ENCODE measurements at regions not wholly inside any gene's neighbourhood (a gene's known extent, or its start where the extent isn't known, plus 50 kb on each side); places are given as distances from the start of the nearest gene placed in this dataset.
"Not testable (repeated sequence)": the region's sequence is repeated elsewhere in the genome, so short reads cannot be mapped to it uniquely, and the experiment has no call there.

DNA sequence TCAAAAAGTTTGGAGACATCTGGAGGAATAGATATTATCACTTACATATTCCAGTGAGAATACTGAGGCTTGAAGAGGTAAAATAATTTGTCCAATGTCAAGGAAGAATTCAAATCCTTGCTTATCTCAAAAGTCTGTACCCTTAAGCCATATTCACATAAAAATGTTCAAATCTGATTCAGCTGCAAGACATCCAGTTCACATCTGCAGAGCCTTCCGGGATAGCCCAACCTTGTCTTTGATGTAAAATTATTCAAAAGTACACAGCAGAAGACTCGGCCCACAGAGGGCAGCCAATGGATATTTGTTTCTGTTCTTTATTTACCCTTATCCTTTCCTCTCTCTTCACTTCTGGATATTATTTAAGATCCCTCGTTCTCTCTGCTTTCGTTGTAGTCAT is 1183.8 kb upstream of the WWC1 start:
- no peaks in the 10 kb centered on the region for H3K9me2 ChIP-seq (ENCODE audit: insufficient read depth, low read length)

GRCh38 chr5:167108266-167108665 is 1183.2 kb upstream of the WWC1 start:
- H3K27me3 ChIP-seq (ENCODE audit: insufficient read depth, low read depth, low read length); H3F3A ChIP-seq (ENCODE audit: insufficient read depth, low read length, poor library complexity, severe bottlenecking); H3K9ac ChIP-seq (ENCODE audit: low read length); H3K4me2 ChIP-seq (ENCODE audit: low read length); H3K27ac ChIP-seq (ENCODE audit: low read length); H3K4me3 ChIP-seq (ENCODE audit: low read length); H3K79me2 ChIP-seq (replicated peaks; ENCODE audit: insufficient read depth, low read length); H3K36me3 ChIP-seq (ENCODE audit: insufficient read depth, low read length); H4K20me1 ChIP-seq (ENCODE audit: insufficient read depth); H3K9me2 ChIP-seq (ENCODE audit: insufficient read depth, low read length); H3K9me3 ChIP-seq (ENCODE audit: low read length); H2AFZ ChIP-seq (ENCODE audit: low read depth, low read length): not testable (repeated sequence)

More for the DNA sequence above, 1183.8 kb upstream of the WWC1 start:
- no peaks in the 10 kb centered on the region for H3K9me3 ChIP-seq (ENCODE audit: low read length)
- no peaks in the 10 kb centered on the region for H3K79me2 ChIP-seq (replicated peaks; ENCODE audit: insufficient read depth, low read length)
- no peaks in the 10 kb centered on the region for H3F3A ChIP-seq (ENCODE audit: insufficient read depth, low read length, poor library complexity, severe bottlenecking)
- H3K27me3 ChIP-seq (ENCODE audit: insufficient read depth, low read depth, low read length), result no peaks in the 10 kb centered on the region
- no peak overlapping the region for H3K4me3 ChIP-seq (ENCODE audit: low read length)
- H3K4me2 ChIP-seq (ENCODE audit: low read length), result no peak overlapping the region
- H4K20me1 ChIP-seq (ENCODE audit: insufficient read depth), result no peaks in the 10 kb centered on the region
- H3K36me3 ChIP-seq (ENCODE audit: insufficient read depth, low read length), result no peaks in the 10 kb centered on the region
- no peak overlapping the region for H3K9ac ChIP-seq (ENCODE audit: low read length)
- H2AFZ ChIP-seq (ENCODE audit: low read depth, low read length), result no peak overlapping the region
- no peak overlapping the region for H3K27ac ChIP-seq (ENCODE audit: low read length)
- TF ChIP-seq SMC3 (conservative IDR thresholded peaks at IDR 0.05; ENCODE audit: poor library complexity) (no peak), MXI1 (conservative IDR thresholded peaks at IDR 0.05; ENCODE audit: poor library complexity, severe bottlenecking) (no peak), EZH2 (IDR thresholded peaks at IDR 0.05; ENCODE audit: borderline replicate concordance, insufficient read depth, low read length, poor library complexity, severe bottlenecking) (no peak), POLR2AphosphoS5 (IDR thresholded peaks at IDR 0.05) (no peak), EP300 (conservative IDR thresholded peaks at IDR 0.05; ENCODE audit: poor library complexity, severe bottlenecking) (no peak), RAD21 (conservative IDR thresholded peaks at IDR 0.05) (no peak), TAF1 (IDR thresholded peaks at IDR 0.05; ENCODE audit: low read depth) (no peak)
- TF ChIP-seq, protein P1, sequence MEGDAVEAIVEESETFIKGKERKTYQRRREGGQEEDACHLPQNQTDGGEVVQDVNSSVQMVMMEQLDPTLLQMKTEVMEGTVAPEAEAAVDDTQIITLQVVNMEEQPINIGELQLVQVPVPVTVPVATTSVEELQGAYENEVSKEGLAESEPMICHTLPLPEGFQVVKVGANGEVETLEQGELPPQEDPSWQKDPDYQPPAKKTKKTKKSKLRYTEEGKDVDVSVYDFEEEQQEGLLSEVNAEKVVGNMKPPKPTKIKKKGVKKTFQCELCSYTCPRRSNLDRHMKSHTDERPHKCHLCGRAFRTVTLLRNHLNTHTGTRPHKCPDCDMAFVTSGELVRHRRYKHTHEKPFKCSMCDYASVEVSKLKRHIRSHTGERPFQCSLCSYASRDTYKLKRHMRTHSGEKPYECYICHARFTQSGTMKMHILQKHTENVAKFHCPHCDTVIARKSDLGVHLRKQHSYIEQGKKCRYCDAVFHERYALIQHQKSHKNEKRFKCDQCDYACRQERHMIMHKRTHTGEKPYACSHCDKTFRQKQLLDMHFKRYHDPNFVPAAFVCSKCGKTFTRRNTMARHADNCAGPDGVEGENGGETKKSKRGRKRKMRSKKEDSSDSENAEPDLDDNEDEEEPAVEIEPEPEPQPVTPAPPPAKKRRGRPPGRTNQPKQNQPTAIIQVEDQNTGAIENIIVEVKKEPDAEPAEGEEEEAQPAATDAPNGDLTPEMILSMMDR (IDR thresholded peaks at IDR 0.05; ENCODE audit: poor library complexity, severe bottlenecking), result no peak
- TF ChIP-seq, protein P2, sequence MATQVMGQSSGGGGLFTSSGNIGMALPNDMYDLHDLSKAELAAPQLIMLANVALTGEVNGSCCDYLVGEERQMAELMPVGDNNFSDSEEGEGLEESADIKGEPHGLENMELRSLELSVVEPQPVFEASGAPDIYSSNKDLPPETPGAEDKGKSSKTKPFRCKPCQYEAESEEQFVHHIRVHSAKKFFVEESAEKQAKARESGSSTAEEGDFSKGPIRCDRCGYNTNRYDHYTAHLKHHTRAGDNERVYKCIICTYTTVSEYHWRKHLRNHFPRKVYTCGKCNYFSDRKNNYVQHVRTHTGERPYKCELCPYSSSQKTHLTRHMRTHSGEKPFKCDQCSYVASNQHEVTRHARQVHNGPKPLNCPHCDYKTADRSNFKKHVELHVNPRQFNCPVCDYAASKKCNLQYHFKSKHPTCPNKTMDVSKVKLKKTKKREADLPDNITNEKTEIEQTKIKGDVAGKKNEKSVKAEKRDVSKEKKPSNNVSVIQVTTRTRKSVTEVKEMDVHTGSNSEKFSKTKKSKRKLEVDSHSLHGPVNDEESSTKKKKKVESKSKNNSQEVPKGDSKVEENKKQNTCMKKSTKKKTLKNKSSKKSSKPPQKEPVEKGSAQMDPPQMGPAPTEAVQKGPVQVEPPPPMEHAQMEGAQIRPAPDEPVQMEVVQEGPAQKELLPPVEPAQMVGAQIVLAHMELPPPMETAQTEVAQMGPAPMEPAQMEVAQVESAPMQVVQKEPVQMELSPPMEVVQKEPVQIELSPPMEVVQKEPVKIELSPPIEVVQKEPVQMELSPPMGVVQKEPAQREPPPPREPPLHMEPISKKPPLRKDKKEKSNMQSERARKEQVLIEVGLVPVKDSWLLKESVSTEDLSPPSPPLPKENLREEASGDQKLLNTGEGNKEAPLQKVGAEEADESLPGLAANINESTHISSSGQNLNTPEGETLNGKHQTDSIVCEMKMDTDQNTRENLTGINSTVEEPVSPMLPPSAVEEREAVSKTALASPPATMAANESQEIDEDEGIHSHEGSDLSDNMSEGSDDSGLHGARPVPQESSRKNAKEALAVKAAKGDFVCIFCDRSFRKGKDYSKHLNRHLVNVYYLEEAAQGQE (IDR thresholded peaks at IDR 0.05; ENCODE audit: borderline replicate concordance), result no peak

DNA sequence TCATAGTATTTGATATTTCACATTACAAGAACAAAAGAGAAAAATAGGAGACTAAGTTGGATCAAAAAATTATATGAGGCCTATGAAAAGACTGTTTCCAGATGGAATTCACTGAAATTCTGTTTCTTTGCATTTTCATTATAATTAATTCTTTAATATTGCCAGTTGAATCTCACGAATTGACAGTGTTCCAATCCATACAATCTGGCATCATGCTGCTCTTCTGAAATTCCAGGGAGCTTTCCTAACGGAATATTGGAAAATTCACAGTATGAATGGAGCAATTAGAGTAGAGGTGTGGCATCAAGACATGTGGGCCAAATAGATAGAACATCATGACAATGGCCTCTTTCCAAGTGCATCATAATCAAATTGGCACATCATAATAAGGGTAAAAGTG is 1178.9 kb upstream of the WWC1 start:
- H3K27ac ChIP-seq (ENCODE audit: low read length), result no peak overlapping the region
- no peak overlapping the region for H3K4me3 ChIP-seq (ENCODE audit: low read length)
- H3K9me3 ChIP-seq (ENCODE audit: low read length), result no peaks in the 10 kb centered on the region
- no peaks in the 10 kb centered on the region for H3K9me2 ChIP-seq (ENCODE audit: insufficient read depth, low read length)
- no peak overlapping the region for H2AFZ ChIP-seq (ENCODE audit: low read depth, low read length)
- no peak for TF ChIP-seq EZH2 (IDR thresholded peaks at IDR 0.05; ENCODE audit: borderline replicate concordance, insufficient read depth, low read length, poor library complexity, severe bottlenecking)
- TF ChIP-seq SMC3 (conservative IDR thresholded peaks at IDR 0.05; ENCODE audit: poor library complexity), result no peak
- no peaks in the 10 kb centered on the region for H3F3A ChIP-seq (ENCODE audit: insufficient read depth, low read length, poor library complexity, severe bottlenecking)
- no peaks in the 10 kb centered on the region for H3K79me2 ChIP-seq (replicated peaks; ENCODE audit: insufficient read depth, low read length)
- H3K9ac ChIP-seq (ENCODE audit: low read length), result no peak overlapping the region
- no peaks in the 10 kb centered on the region for H3K36me3 ChIP-seq (ENCODE audit: insufficient read depth, low read length)
- no peaks in the 10 kb centered on the region for H3K27me3 ChIP-seq (ENCODE audit: insufficient read depth, low read depth, low read length)
- no peak overlapping the region for H3K4me2 ChIP-seq (ENCODE audit: low read length)
- H4K20me1 ChIP-seq (ENCODE audit: insufficient read depth), result no peaks in the 10 kb centered on the region
